GM23338 (cell line): ENCODE measurements at regions not wholly inside any gene's neighbourhood (a gene's known extent, or its start where the extent isn't known, plus 50 kb on each side); places are given as distances from the start of the nearest gene placed in this dataset.

Experiments used
- ATAC-seq: fragments of 200-7000 bp; cut with Tn5 transposase; 3 replicates; pipeline ENCODE4 v1.9.1; 2020
- DNase-seq: peaks from one replicate; pipeline ENCODE4 v3.0.0-alpha.2; 2015; ENCODE audit warnings: low spot score
- H2AFZ ChIP-seq: fragments of 200-600 bp; sonication (generic); 2 replicates; pipeline ENCODE4 v1.8.0; 2016; ENCODE audit warnings: antibody characterized with exemption, mild to moderate bottlenecking, moderate library complexity
- H3F3A ChIP-seq: fragments of 200-600 bp; sonication (generic); replicated peaks from 2 replicates; pipeline ENCODE4 v1.8.0; 2017; ENCODE audit warnings: antibody characterized with exemption, mixed run types, low read depth
- H3K27ac ChIP-seq: fragments of 200-600 bp; sonication (generic); 2 replicates; pipeline ENCODE4 v1.6.1; 2016; ENCODE audit warnings: low read depth
- H3K27me3 ChIP-seq: fragments of 200-600 bp; sonication (generic); 2 replicates; pipeline ENCODE4 v1.8.0; 2016; ENCODE audit warnings: mild to moderate bottlenecking, mixed run types, moderate library complexity; ENCODE audit not compliant: insufficient read depth
- H3K36me3 ChIP-seq: fragments of 200-600 bp; sonication (generic); 2 replicates; pipeline ENCODE4 v1.8.0; 2016; ENCODE audit warnings: mild to moderate bottlenecking; ENCODE audit not compliant: insufficient read depth
- H3K4me1 ChIP-seq: fragments of 200-600 bp; sonication (generic); 2 replicates; pipeline ENCODE4 v1.8.0; 2016; ENCODE audit warnings: mild to moderate bottlenecking, moderate library complexity; ENCODE audit not compliant: insufficient read depth
- H3K4me2 ChIP-seq: fragments of 200-600 bp; sonication (generic); 2 replicates; pipeline ENCODE4 v1.7.1; 2017; ENCODE audit warnings: mixed run types
- H3K4me3 ChIP-seq: fragments of 200-600 bp; sonication (generic); 2 replicates; pipeline ENCODE4 v1.6.1; 2016; ENCODE audit warnings: mixed run types
- H3K79me2 ChIP-seq: fragments of 200-600 bp; sonication (generic); replicated peaks from 2 replicates; pipeline ENCODE4 v1.8.0; 2017; ENCODE audit warnings: mild to moderate bottlenecking; ENCODE audit not compliant: insufficient read depth
- H3K9me2 ChIP-seq: fragments of 200-600 bp; sonication (generic); 2 replicates; pipeline ENCODE4 v1.8.0; 2017; ENCODE audit not compliant: insufficient read depth
- H4K20me1 ChIP-seq: fragments of 200-600 bp; sonication (generic); replicated peaks from 2 replicates; pipeline ENCODE4 v1.8.0; 2017; ENCODE audit warnings: mild to moderate bottlenecking; ENCODE audit not compliant: insufficient read depth
- H3K27ac Mint-ChIP-seq: 2 replicates; pipeline ENCODE4 v1.8.0; 2020; ENCODE audit warnings: inconsistent platforms, mild to moderate bottlenecking, moderate library complexity, mixed read lengths
- H3K27me3 Mint-ChIP-seq: 3 replicates; pipeline ENCODE4 v1.8.0; 2022; ENCODE audit warnings: low read depth, mild to moderate bottlenecking, moderate library complexity, mixed read lengths, inconsistent platforms; ENCODE audit not compliant: insufficient read depth, poor library complexity
- H3K36me3 Mint-ChIP-seq: 3 replicates; pipeline ENCODE4 v1.8.0; 2021; ENCODE audit warnings: low read depth, mild to moderate bottlenecking, inconsistent platforms, moderate library complexity, mixed read lengths
- H3K4me1 Mint-ChIP-seq: 3 replicates; pipeline ENCODE4 v1.8.0; 2020; ENCODE audit warnings: mild to moderate bottlenecking, inconsistent platforms, mixed read lengths
- H3K4me3 Mint-ChIP-seq: 3 replicates; pipeline ENCODE4 v1.8.0; 2021; ENCODE audit warnings: moderate library complexity, mild to moderate bottlenecking, inconsistent platforms, mixed read lengths
- H3K9me3 Mint-ChIP-seq: 3 replicates; pipeline ENCODE4 v1.8.0; 2020; ENCODE audit warnings: moderate library complexity, mild to moderate bottlenecking, inconsistent platforms, mixed read lengths
- CREB1 ChIP-seq: fragments of 250-450 bp; sonication (Bioruptor Pico); IDR thresholded peaks from 2 replicates; pipeline ENCODE4 v1.5.0; 2020; ENCODE audit warnings: low read depth, mild to moderate bottlenecking, moderate library complexity
- EZH2 ChIP-seq: fragments of 200-600 bp; sonication (generic); IDR thresholded peaks from one replicate; pipeline ENCODE4 v1.8.0; 2017; ENCODE audit warnings: antibody characterized with exemption, mild to moderate bottlenecking, low read depth; ENCODE audit not compliant: unreplicated experiment
- EZH2phosphoT487 ChIP-seq: fragments of 200-600 bp; sonication (generic); IDR thresholded peaks from one replicate; pipeline ENCODE4 v1.8.1; 2018; ENCODE audit warnings: antibody characterized with exemption; ENCODE audit not compliant: unreplicated experiment
- JUNB ChIP-seq: IDR thresholded peaks from one replicate; pipeline ENCODE4 v1.6.1; 2016; ENCODE audit warnings: antibody characterized with exemption; ENCODE audit not compliant: unreplicated experiment
- NANOG ChIP-seq: IDR thresholded peaks from 2 replicates; pipeline ENCODE4 v1.6.1; 2016; ENCODE audit warnings: antibody characterized with exemption, borderline replicate concordance
- POLR2AphosphoS5 ChIP-seq: IDR thresholded peaks from 2 replicates; pipeline ENCODE4 v1.6.1; 2016; ENCODE audit warnings: antibody characterized with exemption, low read depth
- STAT1 ChIP-seq: IDR thresholded peaks from one replicate; pipeline ENCODE4 v1.6.1; 2016; ENCODE audit warnings: antibody characterized with exemption; ENCODE audit not compliant: unreplicated experiment
- ZNF114 ChIP-seq: fragments of 250-450 bp; sonication (Bioruptor Pico); IDR thresholded peaks from 2 replicates; pipeline ENCODE4 v1.5.0; 2020; ENCODE audit warnings: mild to moderate bottlenecking, moderate library complexity
- ZNF331 ChIP-seq: fragments of 250-450 bp; sonication (Bioruptor Pico); IDR thresholded peaks from 2 replicates; pipeline ENCODE4 v1.5.0; 2020; ENCODE audit warnings: low read depth, mild to moderate bottlenecking, moderate library complexity
- ZNF462 ChIP-seq: fragments of 250-450 bp; sonication (Bioruptor Pico); IDR thresholded peaks from 2 replicates; pipeline ENCODE4 v1.5.0; 2020; ENCODE audit warnings: mild to moderate bottlenecking, moderate library complexity
- TF ChIP-seq, protein P1 (sequence below), 2 experiments: fragments of 200-600 bp in 1 of 2; sonication (generic) in 1 of 2; conservative IDR thresholded peaks; 2 replicates each; pipeline versions ENCODE4 v1.5.1 to v1.6.1; 2016 to 2017; ENCODE audit warnings: antibody characterized with exemption in 2 of 2, low read depth in 2 of 2, mild to moderate bottlenecking in 2 of 2, moderate library complexity in 1 of 2
- TF ChIP-seq, protein P2 (sequence below): IDR thresholded peaks from one replicate; pipeline ENCODE4 v1.6.1; 2018; ENCODE audit warnings: antibody characterized with exemption; ENCODE audit not compliant: unreplicated experiment
- TF ChIP-seq, protein P3 (sequence below): IDR thresholded peaks from 2 replicates; pipeline ENCODE4 v1.6.1; 2016; ENCODE audit warnings: antibody characterized with exemption

GRCh38 chr4:66855956-66856355, 689.3 kb downstream of the CENPC start:
- H3K4me2 ChIP-seq, result no peak overlapping the region
- H3K9me3 Mint-ChIP-seq, result peaks cover 7% of the 10 kb centered on the region; the same call in 1 of the 3 replicates
- no peak for DNase-seq

More at GRCh38 chr4:66855956-66856355, 689.3 kb downstream of the CENPC start:
- Mint-ChIP-seq H3K4me1 (no peaks in the 10 kb centered on the region), H3K27ac (no peak overlapping the region), H3K4me3 (no peak overlapping the region), H3K27me3 (no peaks in the 10 kb centered on the region), H3K36me3 (peaks cover 4% of the 10 kb centered on the region; the same call in 2 of the 3 replicates)
- TF ChIP-seq JUNB, result no peak
- TF ChIP-seq, protein P1, sequence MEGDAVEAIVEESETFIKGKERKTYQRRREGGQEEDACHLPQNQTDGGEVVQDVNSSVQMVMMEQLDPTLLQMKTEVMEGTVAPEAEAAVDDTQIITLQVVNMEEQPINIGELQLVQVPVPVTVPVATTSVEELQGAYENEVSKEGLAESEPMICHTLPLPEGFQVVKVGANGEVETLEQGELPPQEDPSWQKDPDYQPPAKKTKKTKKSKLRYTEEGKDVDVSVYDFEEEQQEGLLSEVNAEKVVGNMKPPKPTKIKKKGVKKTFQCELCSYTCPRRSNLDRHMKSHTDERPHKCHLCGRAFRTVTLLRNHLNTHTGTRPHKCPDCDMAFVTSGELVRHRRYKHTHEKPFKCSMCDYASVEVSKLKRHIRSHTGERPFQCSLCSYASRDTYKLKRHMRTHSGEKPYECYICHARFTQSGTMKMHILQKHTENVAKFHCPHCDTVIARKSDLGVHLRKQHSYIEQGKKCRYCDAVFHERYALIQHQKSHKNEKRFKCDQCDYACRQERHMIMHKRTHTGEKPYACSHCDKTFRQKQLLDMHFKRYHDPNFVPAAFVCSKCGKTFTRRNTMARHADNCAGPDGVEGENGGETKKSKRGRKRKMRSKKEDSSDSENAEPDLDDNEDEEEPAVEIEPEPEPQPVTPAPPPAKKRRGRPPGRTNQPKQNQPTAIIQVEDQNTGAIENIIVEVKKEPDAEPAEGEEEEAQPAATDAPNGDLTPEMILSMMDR (conservative IDR thresholded peaks at IDR 0.05; ENCODE audit: low read depth in 2 of 2), result no peak
- no peak for TF ChIP-seq STAT1
- TF ChIP-seq ZNF331 (CRISPR knock-in tag), result no peak
- TF ChIP-seq, protein P2, sequence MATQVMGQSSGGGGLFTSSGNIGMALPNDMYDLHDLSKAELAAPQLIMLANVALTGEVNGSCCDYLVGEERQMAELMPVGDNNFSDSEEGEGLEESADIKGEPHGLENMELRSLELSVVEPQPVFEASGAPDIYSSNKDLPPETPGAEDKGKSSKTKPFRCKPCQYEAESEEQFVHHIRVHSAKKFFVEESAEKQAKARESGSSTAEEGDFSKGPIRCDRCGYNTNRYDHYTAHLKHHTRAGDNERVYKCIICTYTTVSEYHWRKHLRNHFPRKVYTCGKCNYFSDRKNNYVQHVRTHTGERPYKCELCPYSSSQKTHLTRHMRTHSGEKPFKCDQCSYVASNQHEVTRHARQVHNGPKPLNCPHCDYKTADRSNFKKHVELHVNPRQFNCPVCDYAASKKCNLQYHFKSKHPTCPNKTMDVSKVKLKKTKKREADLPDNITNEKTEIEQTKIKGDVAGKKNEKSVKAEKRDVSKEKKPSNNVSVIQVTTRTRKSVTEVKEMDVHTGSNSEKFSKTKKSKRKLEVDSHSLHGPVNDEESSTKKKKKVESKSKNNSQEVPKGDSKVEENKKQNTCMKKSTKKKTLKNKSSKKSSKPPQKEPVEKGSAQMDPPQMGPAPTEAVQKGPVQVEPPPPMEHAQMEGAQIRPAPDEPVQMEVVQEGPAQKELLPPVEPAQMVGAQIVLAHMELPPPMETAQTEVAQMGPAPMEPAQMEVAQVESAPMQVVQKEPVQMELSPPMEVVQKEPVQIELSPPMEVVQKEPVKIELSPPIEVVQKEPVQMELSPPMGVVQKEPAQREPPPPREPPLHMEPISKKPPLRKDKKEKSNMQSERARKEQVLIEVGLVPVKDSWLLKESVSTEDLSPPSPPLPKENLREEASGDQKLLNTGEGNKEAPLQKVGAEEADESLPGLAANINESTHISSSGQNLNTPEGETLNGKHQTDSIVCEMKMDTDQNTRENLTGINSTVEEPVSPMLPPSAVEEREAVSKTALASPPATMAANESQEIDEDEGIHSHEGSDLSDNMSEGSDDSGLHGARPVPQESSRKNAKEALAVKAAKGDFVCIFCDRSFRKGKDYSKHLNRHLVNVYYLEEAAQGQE, result no peak
- TF ChIP-seq, protein P3, sequence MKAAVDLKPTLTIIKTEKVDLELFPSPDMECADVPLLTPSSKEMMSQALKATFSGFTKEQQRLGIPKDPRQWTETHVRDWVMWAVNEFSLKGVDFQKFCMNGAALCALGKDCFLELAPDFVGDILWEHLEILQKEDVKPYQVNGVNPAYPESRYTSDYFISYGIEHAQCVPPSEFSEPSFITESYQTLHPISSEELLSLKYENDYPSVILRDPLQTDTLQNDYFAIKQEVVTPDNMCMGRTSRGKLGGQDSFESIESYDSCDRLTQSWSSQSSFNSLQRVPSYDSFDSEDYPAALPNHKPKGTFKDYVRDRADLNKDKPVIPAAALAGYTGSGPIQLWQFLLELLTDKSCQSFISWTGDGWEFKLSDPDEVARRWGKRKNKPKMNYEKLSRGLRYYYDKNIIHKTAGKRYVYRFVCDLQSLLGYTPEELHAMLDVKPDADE, result no peak
- TF ChIP-seq NANOG, result no peak
- no peak for TF ChIP-seq ZNF462
- TF ChIP-seq EZH2, result no peak
- no peak for TF ChIP-seq EZH2phosphoT487
- TF ChIP-seq ZNF114 (CRISPR knock-in tag), result no peak
- no peak for TF ChIP-seq POLR2AphosphoS5
- no peak for TF ChIP-seq CREB1 (CRISPR knock-in tag)
- H2AFZ ChIP-seq, result no peak overlapping the region
- ATAC-seq, result no peak
- H3K79me2 ChIP-seq, result no peaks in the 10 kb centered on the region
- H3K36me3 ChIP-seq, result no peaks in the 10 kb centered on the region
- no peak overlapping the region for H3K4me3 ChIP-seq
- H3K4me1 ChIP-seq, result no peaks in the 10 kb centered on the region
- no peak overlapping the region for H3K27ac ChIP-seq
- no peaks in the 10 kb centered on the region for H3F3A ChIP-seq
- H3K9me2 ChIP-seq, result 0 out of 2 replicates have a peak, but pooled peaks cover 2% of the 10 kb centered on the region
- H3K27me3 ChIP-seq, result no peaks in the 10 kb centered on the region
- H4K20me1 ChIP-seq, result no peaks in the 10 kb centered on the region
